ENCODE measurements at regions not wholly inside any gene's neighbourhood (a gene's known extent, or its start where the extent isn't known, plus 50 kb on each side); places are given as distances from the start of the nearest gene placed in this dataset.

DNA sequence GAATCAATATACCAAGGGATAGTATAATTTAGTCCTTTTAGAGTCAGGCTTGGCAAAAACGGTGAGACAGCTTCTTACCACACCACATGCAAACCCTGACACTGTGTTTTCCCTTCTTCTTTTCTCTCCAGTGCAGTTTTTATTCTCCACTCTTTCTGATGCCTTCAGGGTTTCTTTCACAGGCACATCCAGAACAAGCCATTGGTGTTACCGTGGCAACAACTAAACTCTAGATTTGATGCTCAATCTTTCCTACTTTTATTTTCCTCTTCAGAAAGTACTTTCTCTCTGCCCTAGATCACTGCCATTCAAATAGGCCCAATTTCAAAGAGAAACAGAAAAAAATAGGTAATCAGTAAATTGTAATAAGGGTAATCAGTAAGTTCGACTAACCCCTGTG is 469.8 kb upstream of the POT1 start:
- TF ChIP-seq, protein P1, sequence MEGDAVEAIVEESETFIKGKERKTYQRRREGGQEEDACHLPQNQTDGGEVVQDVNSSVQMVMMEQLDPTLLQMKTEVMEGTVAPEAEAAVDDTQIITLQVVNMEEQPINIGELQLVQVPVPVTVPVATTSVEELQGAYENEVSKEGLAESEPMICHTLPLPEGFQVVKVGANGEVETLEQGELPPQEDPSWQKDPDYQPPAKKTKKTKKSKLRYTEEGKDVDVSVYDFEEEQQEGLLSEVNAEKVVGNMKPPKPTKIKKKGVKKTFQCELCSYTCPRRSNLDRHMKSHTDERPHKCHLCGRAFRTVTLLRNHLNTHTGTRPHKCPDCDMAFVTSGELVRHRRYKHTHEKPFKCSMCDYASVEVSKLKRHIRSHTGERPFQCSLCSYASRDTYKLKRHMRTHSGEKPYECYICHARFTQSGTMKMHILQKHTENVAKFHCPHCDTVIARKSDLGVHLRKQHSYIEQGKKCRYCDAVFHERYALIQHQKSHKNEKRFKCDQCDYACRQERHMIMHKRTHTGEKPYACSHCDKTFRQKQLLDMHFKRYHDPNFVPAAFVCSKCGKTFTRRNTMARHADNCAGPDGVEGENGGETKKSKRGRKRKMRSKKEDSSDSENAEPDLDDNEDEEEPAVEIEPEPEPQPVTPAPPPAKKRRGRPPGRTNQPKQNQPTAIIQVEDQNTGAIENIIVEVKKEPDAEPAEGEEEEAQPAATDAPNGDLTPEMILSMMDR (IDR thresholded peaks at IDR 0.05) = no peak
- no peak for TF ChIP-seq POLR2A (IDR thresholded peaks at IDR 0.05)

Data from testis (tissue), 2 donors.